ENCODE measurements at regions not wholly inside any gene's neighbourhood (a gene's known extent, or its start where the extent isn't known, plus 50 kb on each side); places are given as distances from the start of the nearest gene placed in this dataset.

- Histone ChIP-seq H3K4me3 (no peak overlapping the region), H3K27me3 (replicated peaks; ENCODE audit: insufficient read depth) (no peaks in the 10 kb centered on the region), H3K4me1 (ENCODE audit: control insufficient read depth in 1 of 2, low read depth in 2 of 2) (no peaks in the 10 kb centered on the region), H3K27ac (no peak overlapping the region), H3K36me3 (no peaks in the 10 kb centered on the region), H3K9me3 (no peaks in the 10 kb centered on the region)
- DNase-seq (ENCODE audit: low spot score) (no peak), ATAC-seq (ENCODE audit: insufficient number of reproducible peaks, low FRiP score, low read depth) (no peak)
- no peak for TF ChIP-seq CTCF (IDR thresholded peaks at IDR 0.05)
Observed at GRCh38 chr22:47994045-47994444, 1231.6 kb downstream of the TBC1D22A start.

GRCh38 chr22:47990481-47990880, 1228.0 kb downstream of the TBC1D22A start:
- DNase-seq (ENCODE audit: low spot score) (no peak), ATAC-seq (ENCODE audit: insufficient number of reproducible peaks, low FRiP score, low read depth) (no peak)
- TF ChIP-seq CTCF (IDR thresholded peaks at IDR 0.05) = no peak
- Histone ChIP-seq H3K4me3 (no peak overlapping the region), H3K27me3 (replicated peaks; ENCODE audit: insufficient read depth) (no peaks in the 10 kb centered on the region), H3K4me1 (ENCODE audit: control insufficient read depth in 1 of 2, low read depth in 2 of 2) (no peaks in the 10 kb centered on the region), H3K36me3 (no peaks in the 10 kb centered on the region), H3K27ac (no peak overlapping the region), H3K9me3 (no peaks in the 10 kb centered on the region)

- ATAC-seq (ENCODE audit: insufficient number of reproducible peaks, low FRiP score, low read depth) = no peak
- TF ChIP-seq CTCF (IDR thresholded peaks at IDR 0.05) = no peak
Observed at GRCh38 chr22:47987885-47988515, 1225.5 kb downstream of the TBC1D22A start.

GRCh38 chr22:47976219-47976618, 1213.8 kb downstream of the TBC1D22A start:
- no peaks in the 10 kb centered on the region for H3K4me1 ChIP-seq (ENCODE audit: control insufficient read depth in 1 of 2, low read depth in 2 of 2)
- ATAC-seq (ENCODE audit: insufficient number of reproducible peaks, low FRiP score, low read depth) (no peak), DNase-seq (ENCODE audit: low spot score) (no peak)
- no peak for TF ChIP-seq CTCF (IDR thresholded peaks at IDR 0.05)
- no peaks in the 10 kb centered on the region for H3K27me3 ChIP-seq (replicated peaks; ENCODE audit: insufficient read depth)
- no peaks in the 10 kb centered on the region for H3K9me3 ChIP-seq
- no peaks in the 10 kb centered on the region for H3K36me3 ChIP-seq
- no peak overlapping the region for H3K27ac ChIP-seq
- H3K4me3 ChIP-seq = no peak overlapping the region

More at GRCh38 chr22:47987885-47988515, 1225.5 kb downstream of the TBC1D22A start:
- H3K9me3 ChIP-seq = no peaks in the 10 kb centered on the region
- H3K36me3 ChIP-seq = no peaks in the 10 kb centered on the region
- no peak for DNase-seq (ENCODE audit: low spot score)
- H3K27me3 ChIP-seq (replicated peaks; ENCODE audit: insufficient read depth) = no peaks in the 10 kb centered on the region
- no peaks in the 10 kb centered on the region for H3K4me1 ChIP-seq (ENCODE audit: control insufficient read depth in 1 of 2, low read depth in 2 of 2)
- H3K4me3 ChIP-seq = no peak overlapping the region
- H3K27ac ChIP-seq = no peak overlapping the region

GRCh38 chr22:47967831-47968230, 1205.4 kb downstream of the TBC1D22A start:
- no peak for ATAC-seq (ENCODE audit: insufficient number of reproducible peaks, low FRiP score, low read depth)

More at GRCh38 chr22:47967831-47968230, 1205.4 kb downstream of the TBC1D22A start:
- no peak overlapping the region for H3K4me3 ChIP-seq
- TF ChIP-seq CTCF (IDR thresholded peaks at IDR 0.05) = no peak
- no peaks in the 10 kb centered on the region for H3K4me1 ChIP-seq (ENCODE audit: control insufficient read depth in 1 of 2, low read depth in 2 of 2)
- H3K27me3 ChIP-seq (replicated peaks; ENCODE audit: insufficient read depth) = no peaks in the 10 kb centered on the region
- no peak for DNase-seq (ENCODE audit: low spot score)
- no peak overlapping the region for H3K27ac ChIP-seq
- H3K9me3 ChIP-seq = no peaks in the 10 kb centered on the region
- no peaks in the 10 kb centered on the region for H3K36me3 ChIP-seq
